GM10266 (cell line): ENCODE measurements at regions not wholly inside any gene's neighbourhood (a gene's known extent, or its start where the extent isn't known, plus 50 kb on each side); places are given as distances from the start of the nearest gene placed in this dataset.

ENCODE experiments used
- DNase-seq: peaks from one replicate; pipeline ENCODE4 v3.0.0; 2012; ENCODE audit errors: extremely low spot score
- TF ChIP-seq, protein P1 (sequence below): IDR thresholded peaks from 2 replicates; pipeline ENCODE4 v1.5.1; 2012; ENCODE audit warnings: mild to moderate bottlenecking, low read depth; ENCODE audit not compliant: control insufficient read depth, insufficient read depth; ENCODE audit errors: missing control alignments

DNA sequence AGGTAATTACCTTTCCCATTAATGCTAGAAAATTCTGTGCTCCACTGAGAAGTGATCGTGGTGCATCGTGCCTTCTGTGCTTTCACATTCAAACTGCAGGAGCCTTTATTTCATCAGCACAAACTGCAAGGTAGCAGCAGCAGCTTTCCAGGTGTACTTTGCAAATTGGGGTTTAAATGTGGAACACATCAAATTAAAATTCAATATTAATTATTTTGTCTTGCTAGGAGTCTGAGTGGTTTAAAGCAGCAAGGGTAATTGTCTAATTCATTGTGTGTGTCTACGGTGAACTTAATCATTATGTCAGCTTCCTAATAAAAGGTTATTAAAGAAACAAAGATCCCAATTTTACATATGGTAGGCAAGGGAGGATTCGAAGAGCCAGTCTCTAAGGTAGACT is 180.8 kb upstream of the ATP5MC3 start:
- no peak for DNase-seq
- TF ChIP-seq, protein P1, sequence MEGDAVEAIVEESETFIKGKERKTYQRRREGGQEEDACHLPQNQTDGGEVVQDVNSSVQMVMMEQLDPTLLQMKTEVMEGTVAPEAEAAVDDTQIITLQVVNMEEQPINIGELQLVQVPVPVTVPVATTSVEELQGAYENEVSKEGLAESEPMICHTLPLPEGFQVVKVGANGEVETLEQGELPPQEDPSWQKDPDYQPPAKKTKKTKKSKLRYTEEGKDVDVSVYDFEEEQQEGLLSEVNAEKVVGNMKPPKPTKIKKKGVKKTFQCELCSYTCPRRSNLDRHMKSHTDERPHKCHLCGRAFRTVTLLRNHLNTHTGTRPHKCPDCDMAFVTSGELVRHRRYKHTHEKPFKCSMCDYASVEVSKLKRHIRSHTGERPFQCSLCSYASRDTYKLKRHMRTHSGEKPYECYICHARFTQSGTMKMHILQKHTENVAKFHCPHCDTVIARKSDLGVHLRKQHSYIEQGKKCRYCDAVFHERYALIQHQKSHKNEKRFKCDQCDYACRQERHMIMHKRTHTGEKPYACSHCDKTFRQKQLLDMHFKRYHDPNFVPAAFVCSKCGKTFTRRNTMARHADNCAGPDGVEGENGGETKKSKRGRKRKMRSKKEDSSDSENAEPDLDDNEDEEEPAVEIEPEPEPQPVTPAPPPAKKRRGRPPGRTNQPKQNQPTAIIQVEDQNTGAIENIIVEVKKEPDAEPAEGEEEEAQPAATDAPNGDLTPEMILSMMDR, result no peak

DNA sequence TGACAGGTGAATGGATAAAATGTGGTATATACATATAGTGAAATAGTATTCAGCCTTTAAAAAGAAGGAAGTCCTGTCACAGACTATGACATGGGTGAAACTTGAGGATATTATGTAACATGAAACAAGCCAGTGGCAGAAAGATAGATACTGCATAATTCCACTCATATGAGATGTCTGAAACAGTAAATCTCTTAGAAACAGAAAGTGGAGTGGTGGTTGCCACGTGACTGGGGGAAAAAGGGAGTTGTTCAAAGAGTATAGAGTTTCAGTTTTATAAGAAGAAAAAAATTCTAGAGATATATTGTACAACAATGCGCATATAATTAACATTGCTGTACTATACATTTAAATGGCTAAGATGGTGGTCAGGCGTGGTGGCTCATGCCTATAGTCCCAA is 178.2 kb upstream of the ATP5MC3 start:
- TF ChIP-seq, protein P1, result no peak
- DNase-seq, result no peak

DNA sequence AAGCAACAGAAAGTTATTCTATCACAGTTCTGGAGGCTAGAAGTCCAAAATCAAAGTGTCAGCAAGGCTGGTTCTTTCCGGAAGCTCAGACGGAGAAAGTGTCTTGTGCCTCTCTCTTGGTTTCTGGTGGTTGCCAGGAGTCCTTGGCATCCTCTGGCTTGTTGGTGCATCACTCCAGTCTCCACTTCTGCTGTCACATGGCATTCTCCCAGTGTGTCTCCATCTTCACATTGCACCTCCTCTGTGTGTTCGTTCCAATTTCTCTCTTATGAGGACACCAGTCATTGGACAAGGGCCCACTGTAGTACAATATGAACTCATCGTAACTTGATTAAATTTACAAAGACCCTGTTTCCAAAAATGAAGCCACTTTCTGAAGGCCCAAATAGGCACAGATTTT is 175.4 kb upstream of the ATP5MC3 start:
- no peak for DNase-seq
- TF ChIP-seq, protein P1, result no peak

DNA sequence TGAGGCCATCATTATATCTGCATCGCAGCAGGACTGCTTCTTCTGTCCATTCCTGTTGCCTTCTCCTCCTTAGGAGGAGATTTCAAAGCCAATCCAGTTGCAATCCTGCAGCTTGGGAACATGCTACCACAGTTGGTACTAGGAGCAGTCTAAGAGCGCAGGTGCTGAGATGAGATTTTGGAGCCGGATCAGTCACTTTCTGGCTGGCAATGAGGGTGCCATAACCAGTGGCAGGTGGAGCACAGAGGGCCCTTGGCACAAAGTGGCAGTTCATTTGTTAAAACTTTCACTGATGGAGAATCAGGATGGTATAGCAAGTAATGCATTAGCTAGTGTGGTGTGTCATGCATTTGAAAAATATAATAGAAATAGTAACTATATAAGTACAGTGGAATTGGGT is 173.7 kb upstream of the ATP5MC3 start:
- TF ChIP-seq, protein P1, result no peak
- no peak for DNase-seq

DNA sequence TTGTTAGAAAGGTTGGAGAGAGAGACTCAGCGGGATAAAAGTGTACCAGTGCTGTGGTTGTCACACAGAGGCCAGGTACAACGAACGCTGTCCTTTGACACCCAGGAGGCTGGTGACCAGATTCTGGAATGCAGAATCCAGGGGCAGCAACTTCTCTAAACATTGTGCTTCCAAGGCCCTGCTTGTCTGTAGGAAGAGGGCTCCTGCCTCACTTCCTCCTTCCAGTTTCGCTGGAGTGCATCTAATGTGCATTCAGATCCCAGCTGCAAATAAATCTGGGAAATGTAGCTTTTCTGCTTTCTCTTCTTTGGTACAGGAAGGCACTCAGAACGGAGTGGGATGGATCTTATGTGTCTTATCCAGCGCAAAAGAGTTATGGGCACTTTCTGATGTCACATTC is 171.8 kb upstream of the ATP5MC3 start:
- TF ChIP-seq, protein P1, result no peak
- no peak for DNase-seq

DNA sequence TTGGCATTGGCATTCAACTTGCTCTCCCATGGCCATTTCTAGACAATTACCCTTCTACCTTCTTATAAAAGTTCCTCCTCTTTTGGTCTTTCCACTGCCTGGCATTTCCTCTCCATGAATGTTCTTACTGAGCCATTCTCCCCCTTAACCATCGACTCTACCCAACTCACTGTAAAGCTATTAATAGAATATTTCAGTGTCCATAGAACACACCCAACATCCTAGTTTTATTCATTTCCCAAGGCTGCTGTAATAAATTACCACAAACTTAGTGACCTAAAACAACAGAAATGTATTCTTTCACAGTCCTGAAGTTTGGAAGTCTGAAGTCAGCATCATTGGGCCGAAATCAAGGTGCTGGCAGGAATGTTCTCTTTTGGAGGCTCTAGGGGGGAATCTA is 170.0 kb upstream of the ATP5MC3 start:
- no peak for DNase-seq
- TF ChIP-seq, protein P1, result no peak

DNA sequence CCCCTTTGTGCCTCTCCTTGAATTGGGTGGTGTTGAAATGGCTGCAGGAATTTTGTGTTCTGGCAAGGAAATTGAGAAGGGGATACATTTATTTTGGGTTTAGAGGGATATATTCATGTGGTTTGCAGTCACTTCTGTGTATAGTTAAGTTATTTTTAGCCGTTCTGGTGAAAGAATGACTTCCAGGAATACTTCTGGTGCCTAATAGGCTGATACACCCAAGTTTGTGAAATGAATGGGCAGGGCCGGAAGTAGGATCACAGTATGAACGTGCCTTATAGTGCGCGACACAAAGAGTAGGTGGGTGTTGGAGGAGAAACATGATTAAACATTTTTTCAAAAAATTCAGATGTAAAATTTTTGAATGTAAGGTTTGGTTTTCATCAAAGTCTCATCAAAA is 168.6 kb upstream of the ATP5MC3 start:
- TF ChIP-seq, protein P1, result no peak

More for the DNA sequence above, 168.6 kb upstream of the ATP5MC3 start:
- DNase-seq, result no peak
